H1 (cell line): ENCODE measurements at regions not wholly inside any gene's neighbourhood (a gene's known extent, or its start where the extent isn't known, plus 50 kb on each side); places are given as distances from the start of the nearest gene placed in this dataset.

ENCODE experiments used
- BRCA1 ChIP-seq: IDR thresholded peaks from 2 replicates; pipeline ENCODE4 v1.6.1; 2012; ENCODE audit warnings: low read depth, low read length, improper control_type of control experiment
- JUND ChIP-seq: IDR thresholded peaks from 2 replicates; pipeline ENCODE4 v1.6.1; 2011; ENCODE audit warnings: mild to moderate bottlenecking, improper control_type of control experiment, low read length
- KDM1A ChIP-seq: fragments of 200-600, 300-600 bp; sonication (generic); IDR thresholded peaks from 2 replicates; pipeline ENCODE4 v1.7.1; 2016; ENCODE audit warnings: mild to moderate bottlenecking, low read length, borderline replicate concordance
- SUZ12 ChIP-seq: fragments of 200-600 bp; sonication (generic); IDR thresholded peaks from 2 replicates; pipeline ENCODE4 v1.6.1; 2012; ENCODE audit warnings: mild to moderate bottlenecking, inconsistent platforms, low read length, moderate library complexity, mixed read lengths
- TF ChIP-seq, protein P1 (sequence below): IDR thresholded peaks from 2 replicates; pipeline ENCODE4 v1.6.1; 2011; ENCODE audit warnings: low read length, improper control_type of control experiment

DNA sequence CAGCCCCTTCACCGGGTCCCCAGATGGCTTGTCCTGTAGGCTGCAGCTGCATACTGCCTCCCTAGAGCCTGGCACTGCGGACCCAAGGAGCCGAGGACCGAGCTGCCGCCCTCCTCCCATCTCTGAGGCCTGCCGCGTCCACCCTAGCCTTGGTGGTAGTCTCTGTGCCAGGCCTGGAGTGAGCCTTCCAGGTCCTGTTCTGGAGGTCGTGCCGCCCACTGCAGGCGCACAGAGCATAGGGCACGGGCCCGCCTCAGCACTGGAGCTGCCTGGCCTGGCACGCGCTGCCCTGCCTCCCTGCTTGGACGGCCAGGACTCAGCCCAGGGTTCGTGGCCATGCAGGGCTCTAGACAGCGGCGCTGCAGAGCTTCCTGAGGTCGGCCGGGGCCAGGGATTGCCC lies 239.5 kb downstream of the DCDC2C start (continued):
- TF ChIP-seq KDM1A (no peak), SUZ12 (no peak), JUND (no peak), BRCA1 (no peak)
- TF ChIP-seq, protein P1, sequence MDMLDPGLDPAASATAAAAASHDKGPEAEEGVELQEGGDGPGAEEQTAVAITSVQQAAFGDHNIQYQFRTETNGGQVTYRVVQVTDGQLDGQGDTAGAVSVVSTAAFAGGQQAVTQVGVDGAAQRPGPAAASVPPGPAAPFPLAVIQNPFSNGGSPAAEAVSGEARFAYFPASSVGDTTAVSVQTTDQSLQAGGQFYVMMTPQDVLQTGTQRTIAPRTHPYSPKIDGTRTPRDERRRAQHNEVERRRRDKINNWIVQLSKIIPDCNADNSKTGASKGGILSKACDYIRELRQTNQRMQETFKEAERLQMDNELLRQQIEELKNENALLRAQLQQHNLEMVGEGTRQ: no peak
